Astrocyte of the cerebellum (primary cell): ENCODE measurements at regions not wholly inside any gene's neighbourhood (a gene's known extent, or its start where the extent isn't known, plus 50 kb on each side); places are given as distances from the start of the nearest gene placed in this dataset.
"Not testable (repeated sequence)": the region's sequence is repeated elsewhere in the genome, so short reads cannot be mapped to it uniquely, and the experiment has no call there.

ENCODE experiments used
- DNase-seq: peaks from one replicate; pipeline ENCODE4 v3.0.0-alpha.2; 2011; ENCODE audit warnings: low read depth
- H3K4me3 ChIP-seq: 2 replicates; pipeline ENCODE4 v1.5.1; 2011; ENCODE audit warnings: mild to moderate bottlenecking, low read depth, low read length, moderate library complexity
- CTCF ChIP-seq: IDR thresholded peaks from 2 replicates; pipeline ENCODE4 v1.5.1; 2012; ENCODE audit warnings: low read length, low read depth, moderate library complexity, mild to moderate bottlenecking; ENCODE audit errors: missing control alignments
- in situ Hi-C: cut with HindIII; loops from 2 replicates; pipeline ENCODE4 v1.10.0; 2017; ENCODE audit warnings: low sequenced_read_pairs

GRCh38 chr13:60679928-60680694, 283.1 kb downstream of the TDRD3 start:
- in situ Hi-C loops = no loop called here
- H3K4me3 ChIP-seq = no peak overlapping the region
- TF ChIP-seq CTCF = no peak
- no peak for DNase-seq

- DNase-seq = no peak
- in situ Hi-C loops = no loop called here
- no peak overlapping the region for H3K4me3 ChIP-seq
- no peak for TF ChIP-seq CTCF
Measured at GRCh38 chr13:60679131-60679530, 282.1 kb downstream of the TDRD3 start.

- TF ChIP-seq CTCF = no peak
- H3K4me3 ChIP-seq = no peak overlapping the region
- no peak for DNase-seq
- in situ Hi-C loops = no loop called here
Measured at GRCh38 chr13:60671386-60671785, 274.4 kb downstream of the TDRD3 start.

- in situ Hi-C loops = no loop called here
- TF ChIP-seq CTCF = no peak
- no peak overlapping the region for H3K4me3 ChIP-seq
- no peak for DNase-seq
Measured at GRCh38 chr13:60663788-60664187, 266.8 kb downstream of the TDRD3 start.

- H3K4me3 ChIP-seq = no peak overlapping the region
- no peak for DNase-seq
- in situ Hi-C loops = no loop called here
- no peak for TF ChIP-seq CTCF
Measured at GRCh38 chr13:60662595-60662994, 265.6 kb downstream of the TDRD3 start.

GRCh38 chr13:60661521-60661920, 264.5 kb downstream of the TDRD3 start:
- H3K4me3 ChIP-seq = no peak overlapping the region
- no peak for DNase-seq
- no peak for TF ChIP-seq CTCF
- in situ Hi-C loops = no loop called here

GRCh38 chr13:60657586-60657985, 260.6 kb downstream of the TDRD3 start:
- in situ Hi-C loops, H3K4me3 ChIP-seq, DNase-seq: not testable (repeated sequence)
